ENCODE measurements at regions not wholly inside any gene's neighbourhood (a gene's known extent, or its start where the extent isn't known, plus 50 kb on each side); places are given as distances from the start of the nearest gene placed in this dataset.

DNA sequence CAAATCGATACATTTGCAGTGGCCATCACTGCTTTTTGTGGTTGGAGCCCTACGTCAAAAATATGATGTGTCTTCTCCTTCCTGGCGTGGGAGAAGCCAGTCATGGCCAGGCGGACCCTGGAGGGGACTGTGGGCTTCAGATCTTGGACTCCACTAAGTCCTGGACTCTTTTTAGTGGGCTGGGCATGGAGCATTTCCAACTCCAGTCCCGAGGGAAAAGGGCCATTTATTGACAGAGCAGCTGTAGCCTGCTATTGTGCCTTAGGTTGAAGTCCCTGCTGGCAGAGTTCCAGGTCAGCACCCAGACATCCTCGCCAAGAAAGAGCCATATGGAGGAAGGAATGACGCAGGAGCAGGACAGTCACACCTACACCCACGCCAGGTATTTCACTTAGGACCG lies 179.2 kb upstream of the ZNF507 start (continued):
- TF ChIP-seq, protein P1, sequence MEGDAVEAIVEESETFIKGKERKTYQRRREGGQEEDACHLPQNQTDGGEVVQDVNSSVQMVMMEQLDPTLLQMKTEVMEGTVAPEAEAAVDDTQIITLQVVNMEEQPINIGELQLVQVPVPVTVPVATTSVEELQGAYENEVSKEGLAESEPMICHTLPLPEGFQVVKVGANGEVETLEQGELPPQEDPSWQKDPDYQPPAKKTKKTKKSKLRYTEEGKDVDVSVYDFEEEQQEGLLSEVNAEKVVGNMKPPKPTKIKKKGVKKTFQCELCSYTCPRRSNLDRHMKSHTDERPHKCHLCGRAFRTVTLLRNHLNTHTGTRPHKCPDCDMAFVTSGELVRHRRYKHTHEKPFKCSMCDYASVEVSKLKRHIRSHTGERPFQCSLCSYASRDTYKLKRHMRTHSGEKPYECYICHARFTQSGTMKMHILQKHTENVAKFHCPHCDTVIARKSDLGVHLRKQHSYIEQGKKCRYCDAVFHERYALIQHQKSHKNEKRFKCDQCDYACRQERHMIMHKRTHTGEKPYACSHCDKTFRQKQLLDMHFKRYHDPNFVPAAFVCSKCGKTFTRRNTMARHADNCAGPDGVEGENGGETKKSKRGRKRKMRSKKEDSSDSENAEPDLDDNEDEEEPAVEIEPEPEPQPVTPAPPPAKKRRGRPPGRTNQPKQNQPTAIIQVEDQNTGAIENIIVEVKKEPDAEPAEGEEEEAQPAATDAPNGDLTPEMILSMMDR (IDR thresholded peaks at IDR 0.05), result no peak

DNA sequence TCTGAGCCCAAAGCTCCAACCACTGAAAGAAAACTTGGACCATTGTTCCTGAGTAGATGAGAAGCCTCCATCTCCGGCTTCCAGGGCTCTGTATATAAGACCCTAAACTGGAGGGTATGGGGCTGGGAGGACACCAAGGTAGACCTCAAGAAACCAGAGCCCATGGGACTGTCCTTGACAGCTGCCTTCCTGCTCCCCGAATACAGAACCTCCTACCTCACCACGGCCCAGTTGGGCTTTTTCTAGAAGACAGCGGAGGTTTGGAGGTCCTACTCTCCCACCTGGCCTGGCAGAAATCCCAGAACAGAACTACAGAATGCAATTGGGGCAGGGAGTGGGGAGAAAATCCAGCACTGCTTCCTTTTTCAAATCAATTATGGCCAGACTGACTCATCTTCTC lies 177.3 kb upstream of the ZNF507 start:
- FAIRE-seq (no peak), ATAC-seq (no peak), DNase-seq (ENCODE audit: low read depth in 1 of 2, low spot score in 1 of 2) (no peak)
- no peak for TF ChIP-seq EP300 (IDR thresholded peaks at IDR 0.05)
- no peak for TF ChIP-seq HOXB5 (CRISPR knock-in tag; IDR thresholded peaks at IDR 0.05)
- TF ChIP-seq EHF (CRISPR knock-in tag; IDR thresholded peaks at IDR 0.05), result no peak
- TF ChIP-seq RCOR1 (IDR thresholded peaks at IDR 0.05; ENCODE audit: low read depth, low read length), result no peak
- TF ChIP-seq TFCP2L1 (CRISPR knock-in tag; IDR thresholded peaks at IDR 0.05), result no peak
- no peak for TF ChIP-seq MAZ (IDR thresholded peaks at IDR 0.05; ENCODE audit: borderline replicate concordance, low read depth, low read length)
- TF ChIP-seq KDM5A (IDR thresholded peaks at IDR 0.05), result no peak
- no peak for TF ChIP-seq NPAS2 (CRISPR knock-in tag; IDR thresholded peaks at IDR 0.05; ENCODE audit: borderline replicate concordance)
- TF ChIP-seq, protein P2, sequence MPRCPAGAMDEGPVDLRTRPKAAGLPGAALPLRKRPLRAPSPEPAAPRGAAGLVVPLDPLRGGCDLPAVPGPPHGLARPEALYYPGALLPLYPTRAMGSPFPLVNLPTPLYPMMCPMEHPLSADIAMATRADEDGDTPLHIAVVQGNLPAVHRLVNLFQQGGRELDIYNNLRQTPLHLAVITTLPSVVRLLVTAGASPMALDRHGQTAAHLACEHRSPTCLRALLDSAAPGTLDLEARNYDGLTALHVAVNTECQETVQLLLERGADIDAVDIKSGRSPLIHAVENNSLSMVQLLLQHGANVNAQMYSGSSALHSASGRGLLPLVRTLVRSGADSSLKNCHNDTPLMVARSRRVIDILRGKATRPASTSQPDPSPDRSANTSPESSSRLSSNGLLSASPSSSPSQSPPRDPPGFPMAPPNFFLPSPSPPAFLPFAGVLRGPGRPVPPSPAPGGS (IDR thresholded peaks at IDR 0.05), result no peak
- TF ChIP-seq, protein P3, sequence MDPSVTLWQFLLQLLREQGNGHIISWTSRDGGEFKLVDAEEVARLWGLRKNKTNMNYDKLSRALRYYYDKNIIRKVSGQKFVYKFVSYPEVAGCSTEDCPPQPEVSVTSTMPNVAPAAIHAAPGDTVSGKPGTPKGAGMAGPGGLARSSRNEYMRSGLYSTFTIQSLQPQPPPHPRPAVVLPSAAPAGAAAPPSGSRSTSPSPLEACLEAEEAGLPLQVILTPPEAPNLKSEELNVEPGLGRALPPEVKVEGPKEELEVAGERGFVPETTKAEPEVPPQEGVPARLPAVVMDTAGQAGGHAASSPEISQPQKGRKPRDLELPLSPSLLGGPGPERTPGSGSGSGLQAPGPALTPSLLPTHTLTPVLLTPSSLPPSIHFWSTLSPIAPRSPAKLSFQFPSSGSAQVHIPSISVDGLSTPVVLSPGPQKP (IDR thresholded peaks at IDR 0.05; ENCODE audit: low read depth, low read length), result no peak
- no peak for TF ChIP-seq EHMT2 (IDR thresholded peaks at IDR 0.05; ENCODE audit: low read depth)
- no peak for TF ChIP-seq CBX2 (IDR thresholded peaks at IDR 0.05; ENCODE audit: borderline replicate concordance, low read depth)
- no peak for TF ChIP-seq MAFK (IDR thresholded peaks at IDR 0.05; ENCODE audit: partially characterized antibody)
- TF ChIP-seq SREBF2 (IDR thresholded peaks at IDR 0.05), result no peak
- TF ChIP-seq FOSB (CRISPR knock-in tag; IDR thresholded peaks at IDR 0.05), result no peak
- no peak for TF ChIP-seq ZSCAN20 (CRISPR knock-in tag; IDR thresholded peaks at IDR 0.05)
- no peak for TF ChIP-seq CHD2 (IDR thresholded peaks at IDR 0.05; ENCODE audit: low read length, partially characterized antibody)
- 1% methylated on average over 4 of the region's 4 CpGs for WGBS (ENCODE audit: missing lambda C conversion rate)
- Histone ChIP-seq H3K4me2 (no peak overlapping the region), H3K4me1 (no peaks in the 10 kb centered on the region), H3K27ac (no peak overlapping the region), H3K9me3 (no peaks in the 10 kb centered on the region), H3K4me3 (no peak overlapping the region)
- POLR2A ChIA-PET, result no interaction called here
- CTCF ChIA-PET, result interaction anchor here (1.6 kb wide), 1 partner anchor 56 kb away, joined by 9 read pairs; no protein-coding TSS in a partner anchor

DNA sequence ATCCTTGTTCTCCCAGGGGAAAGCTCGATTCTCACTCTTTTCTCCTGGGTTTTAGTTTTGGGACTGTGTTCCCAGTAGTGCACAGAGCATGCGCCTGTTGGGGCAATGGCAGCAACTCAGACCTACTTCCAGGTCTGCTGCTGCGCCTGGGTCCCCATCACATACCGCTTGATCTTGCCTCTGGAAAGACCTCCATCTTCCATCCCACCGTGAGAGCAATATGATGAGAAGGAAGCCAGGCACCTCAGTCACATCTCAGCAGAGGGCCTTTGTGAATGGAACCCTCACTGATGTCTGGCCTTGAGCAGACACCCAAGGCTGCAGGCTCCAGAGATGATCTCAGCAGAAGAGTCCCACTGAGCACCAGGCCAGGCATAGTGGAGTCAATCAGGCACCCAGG lies 176.8 kb upstream of the ZNF507 start:
- ATAC-seq, result no peak
- Histone ChIP-seq H3K27ac (no peak overlapping the region), H3K9me3 (no peaks in the 10 kb centered on the region), H3K4me2 (no peak overlapping the region), H3K4me3 (no peak overlapping the region), H3K4me1 (no peaks in the 10 kb centered on the region)
- TF ChIP-seq HOXB5 (CRISPR knock-in tag; IDR thresholded peaks at IDR 0.05) (no peak), ZSCAN20 (CRISPR knock-in tag; IDR thresholded peaks at IDR 0.05) (no peak), JUN (IDR thresholded peaks at IDR 0.05) (no peak), GATA3 (IDR thresholded peaks at IDR 0.05; ENCODE audit: borderline replicate concordance) (no peak), CEBPB (IDR thresholded peaks at IDR 0.05) (no peak)
- POLR2A ChIA-PET, result no interaction called here
- no peak for FAIRE-seq
- CTCF ChIA-PET, result interaction anchor here (1.0 to 1.6 kb wide), 2 partner anchors 23 to 56 kb away, joined by 3 to 9 read pairs; no protein-coding TSS in a partner anchor
- no peak for DNase-seq (ENCODE audit: low read depth in 1 of 2, low spot score in 1 of 2)
- 16% methylated on average over 5 of the region's 5 CpGs for WGBS (ENCODE audit: missing lambda C conversion rate)

Measured in A549 (cell line).